Stimulated activated naive CD4-positive, alpha-beta T cell (primary cell): ENCODE measurements at regions not wholly inside any gene's neighbourhood (a gene's known extent, or its start where the extent isn't known, plus 50 kb on each side); places are given as distances from the start of the nearest gene placed in this dataset.

Source experiments
- DNase-seq, 6 experiments: peaks; one replicate each; lab custom pipeline; 2025; lab: John Stamatoyannopoulos, UW

- DNase-seq: no peak
These were observed 162.6 kb upstream of the E2F8 start for GRCh38 chr11:19403196-19403895.

- no peak for DNase-seq
These were observed 159.6 kb upstream of the E2F8 start for GRCh38 chr11:19400296-19400695.

GRCh38 chr11:19398772-19399527 lies 158.2 kb upstream of the E2F8 start:
- no peak for DNase-seq

- DNase-seq: no peak
These were observed 157.5 kb upstream of the E2F8 start for GRCh38 chr11:19398273-19398672.

- no peak for DNase-seq
These were observed 154.3 kb upstream of the E2F8 start for GRCh38 chr11:19395050-19395449.

- no peak for DNase-seq
These were observed 153.8 kb upstream of the E2F8 start for GRCh38 chr11:19394525-19395016.

- DNase-seq: no peak
These were observed 153.2 kb upstream of the E2F8 start for GRCh38 chr11:19393941-19394340.

GRCh38 chr11:19392847-19393518 lies 152.2 kb upstream of the E2F8 start:
- no peak for DNase-seq

GRCh38 chr11:19392321-19392720 lies 151.6 kb upstream of the E2F8 start:
- no peak for DNase-seq

GRCh38 chr11:19391652-19392051 lies 150.9 kb upstream of the E2F8 start:
- DNase-seq: no peak

GRCh38 chr11:19391026-19391425 lies 150.3 kb upstream of the E2F8 start:
- no peak for DNase-seq

GRCh38 chr11:19389787-19390303 lies 149.1 kb upstream of the E2F8 start:
- DNase-seq: no peak

GRCh38 chr11:19382131-19382611 lies 141.4 kb upstream of the E2F8 start:
- DNase-seq: no peak

- no peak for DNase-seq
These were observed 139.6 kb upstream of the E2F8 start for GRCh38 chr11:19380375-19380774.

GRCh38 chr11:19379465-19379864 lies 138.7 kb upstream of the E2F8 start:
- DNase-seq: no peak

GRCh38 chr11:19378814-19379213 lies 138.1 kb upstream of the E2F8 start:
- DNase-seq: no peak

- DNase-seq: no peak
These were observed 137.1 kb upstream of the E2F8 start for GRCh38 chr11:19377881-19378280.

GRCh38 chr11:19375440-19375839 lies 134.7 kb upstream of the E2F8 start:
- DNase-seq: no peak

- DNase-seq: no peak
These were observed 133.4 kb upstream of the E2F8 start for GRCh38 chr11:19374151-19374569.

- no peak for DNase-seq
These were observed 131.6 kb upstream of the E2F8 start for GRCh38 chr11:19372381-19372780.

GRCh38 chr11:19370100-19370861 lies 129.5 kb upstream of the E2F8 start:
- no peak for DNase-seq
